ENCODE measurements at regions not wholly inside any gene's neighbourhood (a gene's known extent, or its start where the extent isn't known, plus 50 kb on each side); places are given as distances from the start of the nearest gene placed in this dataset.

DNA sequence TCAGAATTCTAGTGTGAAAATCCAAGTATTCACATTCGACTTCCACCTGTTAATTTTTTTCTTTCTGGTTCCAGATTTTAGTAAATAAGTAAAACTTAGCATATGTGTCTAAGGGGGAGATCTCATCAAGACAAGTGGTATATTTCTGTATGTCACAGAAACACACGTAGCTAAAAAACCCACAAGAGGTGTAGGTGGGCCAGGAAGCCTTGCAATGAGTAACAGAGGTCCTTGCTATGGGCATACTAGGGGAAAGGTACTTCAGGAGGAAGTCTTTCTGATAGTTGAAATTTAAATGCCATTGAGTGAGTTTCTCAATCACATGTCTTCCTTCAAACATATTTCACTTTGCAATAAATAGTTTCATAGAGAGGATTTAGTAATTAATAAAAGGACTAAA lies 315.8 kb downstream of the MID1IP1 start:
- TF ChIP-seq, protein P1, sequence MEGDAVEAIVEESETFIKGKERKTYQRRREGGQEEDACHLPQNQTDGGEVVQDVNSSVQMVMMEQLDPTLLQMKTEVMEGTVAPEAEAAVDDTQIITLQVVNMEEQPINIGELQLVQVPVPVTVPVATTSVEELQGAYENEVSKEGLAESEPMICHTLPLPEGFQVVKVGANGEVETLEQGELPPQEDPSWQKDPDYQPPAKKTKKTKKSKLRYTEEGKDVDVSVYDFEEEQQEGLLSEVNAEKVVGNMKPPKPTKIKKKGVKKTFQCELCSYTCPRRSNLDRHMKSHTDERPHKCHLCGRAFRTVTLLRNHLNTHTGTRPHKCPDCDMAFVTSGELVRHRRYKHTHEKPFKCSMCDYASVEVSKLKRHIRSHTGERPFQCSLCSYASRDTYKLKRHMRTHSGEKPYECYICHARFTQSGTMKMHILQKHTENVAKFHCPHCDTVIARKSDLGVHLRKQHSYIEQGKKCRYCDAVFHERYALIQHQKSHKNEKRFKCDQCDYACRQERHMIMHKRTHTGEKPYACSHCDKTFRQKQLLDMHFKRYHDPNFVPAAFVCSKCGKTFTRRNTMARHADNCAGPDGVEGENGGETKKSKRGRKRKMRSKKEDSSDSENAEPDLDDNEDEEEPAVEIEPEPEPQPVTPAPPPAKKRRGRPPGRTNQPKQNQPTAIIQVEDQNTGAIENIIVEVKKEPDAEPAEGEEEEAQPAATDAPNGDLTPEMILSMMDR (conservative IDR thresholded peaks at IDR 0.05; ENCODE audit: low read depth, low read length) = no peak
- no peak for TF ChIP-seq EZH2phosphoT487 (IDR thresholded peaks at IDR 0.05; ENCODE audit: borderline replicate concordance, low read length)
- TF ChIP-seq EZH2 (IDR thresholded peaks at IDR 0.05; ENCODE audit: low read length, unreplicated experiment) = no peak
